ENCODE measurements at regions not wholly inside any gene's neighbourhood (a gene's known extent, or its start where the extent isn't known, plus 50 kb on each side); places are given as distances from the start of the nearest gene placed in this dataset.

GRCh38 chr9:18394847-18395351 lies 79.1 kb upstream of the ADAMTSL1 start (continued):
- TF ChIP-seq, protein P1, sequence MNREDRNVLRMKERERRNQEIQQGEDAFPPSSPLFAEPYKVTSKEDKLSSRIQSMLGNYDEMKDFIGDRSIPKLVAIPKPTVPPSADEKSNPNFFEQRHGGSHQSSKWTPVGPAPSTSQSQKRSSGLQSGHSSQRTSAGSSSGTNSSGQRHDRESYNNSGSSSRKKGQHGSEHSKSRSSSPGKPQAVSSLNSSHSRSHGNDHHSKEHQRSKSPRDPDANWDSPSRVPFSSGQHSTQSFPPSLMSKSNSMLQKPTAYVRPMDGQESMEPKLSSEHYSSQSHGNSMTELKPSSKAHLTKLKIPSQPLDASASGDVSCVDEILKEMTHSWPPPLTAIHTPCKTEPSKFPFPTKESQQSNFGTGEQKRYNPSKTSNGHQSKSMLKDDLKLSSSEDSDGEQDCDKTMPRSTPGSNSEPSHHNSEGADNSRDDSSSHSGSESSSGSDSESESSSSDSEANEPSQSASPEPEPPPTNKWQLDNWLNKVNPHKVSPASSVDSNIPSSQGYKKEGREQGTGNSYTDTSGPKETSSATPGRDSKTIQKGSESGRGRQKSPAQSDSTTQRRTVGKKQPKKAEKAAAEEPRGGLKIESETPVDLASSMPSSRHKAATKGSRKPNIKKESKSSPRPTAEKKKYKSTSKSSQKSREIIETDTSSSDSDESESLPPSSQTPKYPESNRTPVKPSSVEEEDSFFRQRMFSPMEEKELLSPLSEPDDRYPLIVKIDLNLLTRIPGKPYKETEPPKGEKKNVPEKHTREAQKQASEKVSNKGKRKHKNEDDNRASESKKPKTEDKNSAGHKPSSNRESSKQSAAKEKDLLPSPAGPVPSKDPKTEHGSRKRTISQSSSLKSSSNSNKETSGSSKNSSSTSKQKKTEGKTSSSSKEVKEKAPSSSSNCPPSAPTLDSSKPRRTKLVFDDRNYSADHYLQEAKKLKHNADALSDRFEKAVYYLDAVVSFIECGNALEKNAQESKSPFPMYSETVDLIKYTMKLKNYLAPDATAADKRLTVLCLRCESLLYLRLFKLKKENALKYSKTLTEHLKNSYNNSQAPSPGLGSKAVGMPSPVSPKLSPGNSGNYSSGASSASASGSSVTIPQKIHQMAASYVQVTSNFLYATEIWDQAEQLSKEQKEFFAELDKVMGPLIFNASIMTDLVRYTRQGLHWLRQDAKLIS (CRISPR knock-in tag; IDR thresholded peaks at IDR 0.05; ENCODE audit: borderline replicate concordance) = no peak
- TF ChIP-seq NFATC4 (CRISPR knock-in tag; IDR thresholded peaks at IDR 0.05) (no peak), MYBL2 (CRISPR knock-in tag; IDR thresholded peaks at IDR 0.05) (no peak), TEAD1 (CRISPR knock-in tag; IDR thresholded peaks at IDR 0.05) (no peak), HMGXB4 (CRISPR knock-in tag; IDR thresholded peaks at IDR 0.05) (no peak)

GRCh38 chr9:18396102-18396728 lies 77.7 kb upstream of the ADAMTSL1 start:
- CTCF ChIA-PET = interaction anchor here (1.0 to 1.2 kb wide), 7 partner anchors 17 to 585 kb away, joined by 3 to 10 read pairs (median 5); no protein-coding TSS in a partner anchor
- H3K36me3 Mint-ChIP-seq = no peaks in the 10 kb centered on the region
- DNase-seq (ENCODE audit: low spot score) = no peak
- no peaks in the 10 kb centered on the region for H3K27me3 Mint-ChIP-seq (ENCODE audit: low read depth)
- no peak for TF ChIP-seq SMAD3 (CRISPR knock-in tag; IDR thresholded peaks at IDR 0.05; ENCODE audit: borderline replicate concordance)
- TF ChIP-seq, protein P2, sequence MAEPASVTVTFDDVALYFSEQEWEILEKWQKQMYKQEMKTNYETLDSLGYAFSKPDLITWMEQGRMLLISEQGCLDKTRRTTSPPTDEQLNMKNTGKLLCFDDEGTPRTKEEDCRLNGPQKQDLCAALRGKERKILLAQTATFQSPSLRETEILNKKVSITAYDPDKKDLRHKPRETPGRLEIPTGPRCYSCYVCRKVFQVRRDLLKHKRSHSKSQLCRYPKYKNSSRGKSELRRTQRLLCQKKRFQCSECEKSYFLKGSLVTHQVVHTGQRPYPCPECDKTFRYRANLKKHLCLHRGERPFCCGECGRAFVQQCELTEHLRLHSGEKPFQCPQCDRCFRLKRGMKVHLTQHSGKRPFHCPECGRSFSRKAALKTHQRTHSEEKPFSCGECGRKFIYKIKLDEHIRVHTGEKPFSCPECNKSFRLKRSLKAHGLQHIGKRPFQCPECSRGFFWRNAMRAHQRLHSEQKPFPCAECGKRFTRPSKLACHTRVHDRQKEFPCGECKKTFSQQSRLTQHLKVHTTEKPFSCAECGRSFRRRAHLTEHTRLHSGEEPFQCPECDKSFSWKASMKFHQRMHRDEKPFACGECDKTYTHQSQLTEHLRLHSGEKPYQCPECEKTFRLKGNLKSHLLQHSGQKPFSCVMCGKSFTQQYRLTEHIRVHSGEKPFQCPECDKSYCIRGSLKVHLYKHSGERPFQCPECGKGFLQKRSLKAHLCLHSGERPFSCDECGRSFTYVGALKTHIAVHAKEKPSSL (CRISPR knock-in tag; conservative IDR thresholded peaks at IDR 0.05) = no peak
- peak; percentile 99 for TF ChIP-seq HMGA2 (CRISPR knock-in tag; IDR thresholded peaks at IDR 0.05)
- TF ChIP-seq EMX1 (CRISPR knock-in tag; IDR thresholded peaks at IDR 0.05) = no peak
- no peak for TF ChIP-seq TP53 (CRISPR knock-in tag; IDR thresholded peaks at IDR 0.05)
- H3K27ac Mint-ChIP-seq = no peak overlapping the region
- ATAC-seq = peak; percentile 47; the same call in 1 of the 2 replicates
- POLR2A ChIA-PET = no interaction called here
- no peaks in the 10 kb centered on the region for H3K9me3 Mint-ChIP-seq
- peaks cover 8% of the 10 kb centered on the region for H3K4me1 Mint-ChIP-seq
- H3K4me3 Mint-ChIP-seq = no peak overlapping the region

- ChIA-PET POLR2A (no interaction called here), CTCF (no interaction called here)
- DNase-seq (ENCODE audit: low spot score) = no peak
- H3K4me3 Mint-ChIP-seq = no peak overlapping the region
- ATAC-seq = no peak
- no peaks in the 10 kb centered on the region for H3K9me3 Mint-ChIP-seq
- no peak overlapping the region for H3K27ac Mint-ChIP-seq
- no peaks in the 10 kb centered on the region for H3K36me3 Mint-ChIP-seq
- peaks cover 8% of the 10 kb centered on the region for H3K4me1 Mint-ChIP-seq
- H3K27me3 Mint-ChIP-seq (ENCODE audit: low read depth) = no peaks in the 10 kb centered on the region
- TF ChIP-seq SOX15 (CRISPR knock-in tag; IDR thresholded peaks at IDR 0.05) = no peak
- no peak for TF ChIP-seq ZNF281 (CRISPR knock-in tag; IDR thresholded peaks at IDR 0.05)
- TF ChIP-seq, protein P3, sequence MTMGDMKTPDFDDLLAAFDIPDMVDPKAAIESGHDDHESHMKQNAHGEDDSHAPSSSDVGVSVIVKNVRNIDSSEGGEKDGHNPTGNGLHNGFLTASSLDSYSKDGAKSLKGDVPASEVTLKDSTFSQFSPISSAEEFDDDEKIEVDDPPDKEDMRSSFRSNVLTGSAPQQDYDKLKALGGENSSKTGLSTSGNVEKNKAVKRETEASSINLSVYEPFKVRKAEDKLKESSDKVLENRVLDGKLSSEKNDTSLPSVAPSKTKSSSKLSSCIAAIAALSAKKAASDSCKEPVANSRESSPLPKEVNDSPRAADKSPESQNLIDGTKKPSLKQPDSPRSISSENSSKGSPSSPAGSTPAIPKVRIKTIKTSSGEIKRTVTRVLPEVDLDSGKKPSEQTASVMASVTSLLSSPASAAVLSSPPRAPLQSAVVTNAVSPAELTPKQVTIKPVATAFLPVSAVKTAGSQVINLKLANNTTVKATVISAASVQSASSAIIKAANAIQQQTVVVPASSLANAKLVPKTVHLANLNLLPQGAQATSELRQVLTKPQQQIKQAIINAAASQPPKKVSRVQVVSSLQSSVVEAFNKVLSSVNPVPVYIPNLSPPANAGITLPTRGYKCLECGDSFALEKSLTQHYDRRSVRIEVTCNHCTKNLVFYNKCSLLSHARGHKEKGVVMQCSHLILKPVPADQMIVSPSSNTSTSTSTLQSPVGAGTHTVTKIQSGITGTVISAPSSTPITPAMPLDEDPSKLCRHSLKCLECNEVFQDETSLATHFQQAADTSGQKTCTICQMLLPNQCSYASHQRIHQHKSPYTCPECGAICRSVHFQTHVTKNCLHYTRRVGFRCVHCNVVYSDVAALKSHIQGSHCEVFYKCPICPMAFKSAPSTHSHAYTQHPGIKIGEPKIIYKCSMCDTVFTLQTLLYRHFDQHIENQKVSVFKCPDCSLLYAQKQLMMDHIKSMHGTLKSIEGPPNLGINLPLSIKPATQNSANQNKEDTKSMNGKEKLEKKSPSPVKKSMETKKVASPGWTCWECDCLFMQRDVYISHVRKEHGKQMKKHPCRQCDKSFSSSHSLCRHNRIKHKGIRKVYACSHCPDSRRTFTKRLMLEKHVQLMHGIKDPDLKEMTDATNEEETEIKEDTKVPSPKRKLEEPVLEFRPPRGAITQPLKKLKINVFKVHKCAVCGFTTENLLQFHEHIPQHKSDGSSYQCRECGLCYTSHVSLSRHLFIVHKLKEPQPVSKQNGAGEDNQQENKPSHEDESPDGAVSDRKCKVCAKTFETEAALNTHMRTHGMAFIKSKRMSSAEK (CRISPR knock-in tag; IDR thresholded peaks at IDR 0.05; ENCODE audit: borderline replicate concordance) = no peak
- no peak for TF ChIP-seq CREB1 (CRISPR knock-in tag; IDR thresholded peaks at IDR 0.05)
- TF ChIP-seq, protein P4, sequence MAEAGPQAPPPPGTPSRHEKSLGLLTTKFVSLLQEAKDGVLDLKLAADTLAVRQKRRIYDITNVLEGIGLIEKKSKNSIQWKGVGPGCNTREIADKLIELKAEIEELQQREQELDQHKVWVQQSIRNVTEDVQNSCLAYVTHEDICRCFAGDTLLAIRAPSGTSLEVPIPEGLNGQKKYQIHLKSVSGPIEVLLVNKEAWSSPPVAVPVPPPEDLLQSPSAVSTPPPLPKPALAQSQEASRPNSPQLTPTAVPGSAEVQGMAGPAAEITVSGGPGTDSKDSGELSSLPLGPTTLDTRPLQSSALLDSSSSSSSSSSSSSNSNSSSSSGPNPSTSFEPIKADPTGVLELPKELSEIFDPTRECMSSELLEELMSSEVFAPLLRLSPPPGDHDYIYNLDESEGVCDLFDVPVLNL (CRISPR knock-in tag; IDR thresholded peaks at IDR 0.05; ENCODE audit: borderline replicate concordance, low read depth) = no peak
Observed at GRCh38 chr9:18397076-18397475, 76.9 kb upstream of the ADAMTSL1 start.

Data from WTC11 (cell line).